ENCODE measurements at regions not wholly inside any gene's neighbourhood (a gene's known extent, or its start where the extent isn't known, plus 50 kb on each side); places are given as distances from the start of the nearest gene placed in this dataset.

DNA sequence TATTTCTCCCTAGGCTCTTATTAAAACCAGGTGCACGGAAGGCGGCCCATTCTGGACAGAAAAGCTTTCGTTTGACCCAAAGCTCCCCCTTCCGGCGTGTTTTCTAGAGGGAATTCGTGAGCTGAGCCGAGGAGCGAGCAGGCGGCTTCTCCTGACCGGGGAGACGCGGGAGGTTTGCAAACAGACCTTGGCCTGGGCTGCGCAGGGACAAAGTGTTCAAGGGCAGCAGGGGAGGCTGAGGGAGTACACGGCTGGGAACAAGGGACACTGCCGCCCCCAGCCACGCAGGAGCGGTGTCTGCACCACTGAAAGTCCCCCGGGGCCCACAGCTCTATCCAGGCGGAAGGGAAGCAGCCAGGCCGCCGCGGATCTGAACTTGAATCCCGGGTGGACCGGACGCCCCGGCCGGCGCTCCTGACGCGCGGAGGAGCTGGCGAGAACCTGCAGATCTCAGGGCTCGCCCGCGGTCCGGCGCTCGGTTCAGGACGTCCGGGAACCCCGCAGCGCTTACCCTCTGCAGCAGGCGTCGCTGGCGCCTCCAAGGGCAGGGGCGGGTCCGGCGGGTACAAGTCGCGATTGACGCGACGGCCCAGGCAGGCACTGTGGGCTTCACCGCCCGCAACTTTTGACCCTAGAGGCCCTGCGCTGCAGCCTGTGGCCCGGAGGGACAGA is 101.9 kb downstream of the WT1 start:
- no peaks in the 10 kb centered on the region for H3K36me3 Mint-ChIP-seq
- peak overlapping the region; percentile 59 for H3K4me3 Mint-ChIP-seq
- peak overlapping the region; percentile 79 for H3K27ac Mint-ChIP-seq
- no peaks in the 10 kb centered on the region for H3K27me3 Mint-ChIP-seq (ENCODE audit: low read depth)
- H3K4me1 Mint-ChIP-seq, result peaks cover 50% of the 10 kb centered on the region
- TF ChIP-seq, protein P1, sequence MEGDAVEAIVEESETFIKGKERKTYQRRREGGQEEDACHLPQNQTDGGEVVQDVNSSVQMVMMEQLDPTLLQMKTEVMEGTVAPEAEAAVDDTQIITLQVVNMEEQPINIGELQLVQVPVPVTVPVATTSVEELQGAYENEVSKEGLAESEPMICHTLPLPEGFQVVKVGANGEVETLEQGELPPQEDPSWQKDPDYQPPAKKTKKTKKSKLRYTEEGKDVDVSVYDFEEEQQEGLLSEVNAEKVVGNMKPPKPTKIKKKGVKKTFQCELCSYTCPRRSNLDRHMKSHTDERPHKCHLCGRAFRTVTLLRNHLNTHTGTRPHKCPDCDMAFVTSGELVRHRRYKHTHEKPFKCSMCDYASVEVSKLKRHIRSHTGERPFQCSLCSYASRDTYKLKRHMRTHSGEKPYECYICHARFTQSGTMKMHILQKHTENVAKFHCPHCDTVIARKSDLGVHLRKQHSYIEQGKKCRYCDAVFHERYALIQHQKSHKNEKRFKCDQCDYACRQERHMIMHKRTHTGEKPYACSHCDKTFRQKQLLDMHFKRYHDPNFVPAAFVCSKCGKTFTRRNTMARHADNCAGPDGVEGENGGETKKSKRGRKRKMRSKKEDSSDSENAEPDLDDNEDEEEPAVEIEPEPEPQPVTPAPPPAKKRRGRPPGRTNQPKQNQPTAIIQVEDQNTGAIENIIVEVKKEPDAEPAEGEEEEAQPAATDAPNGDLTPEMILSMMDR (IDR thresholded peaks at IDR 0.05; ENCODE audit: unreplicated experiment), result no peak
- H3K9me3 Mint-ChIP-seq, result no peaks in the 10 kb centered on the region
- DNase-seq (ENCODE audit: low spot score in 2 of 2, unreplicated experiment in 2 of 2), result peak; percentile 41 to 65

DNA sequence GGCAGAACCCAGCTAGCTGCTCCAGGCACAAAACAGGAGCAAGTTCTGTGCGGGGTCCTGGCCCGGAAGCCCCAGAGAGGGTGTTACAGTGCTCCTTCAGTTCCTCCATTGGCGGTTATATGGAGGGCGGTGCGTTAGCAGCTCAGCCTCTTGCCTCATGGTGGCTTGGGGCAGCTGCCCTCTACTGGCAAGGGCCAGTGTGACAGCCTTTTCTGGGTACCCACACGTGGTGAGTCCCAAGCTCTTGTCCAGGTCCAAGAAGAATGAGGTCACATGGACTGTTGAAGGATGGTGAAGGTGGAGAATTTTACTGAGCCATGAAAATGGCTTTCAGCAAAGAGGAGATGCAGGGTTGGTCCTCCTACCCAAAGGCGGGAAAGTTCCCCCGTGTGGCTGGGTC is 100.5 kb downstream of the WT1 start:
- H3K9me3 Mint-ChIP-seq, result no peaks in the 10 kb centered on the region
- no peaks in the 10 kb centered on the region for H3K36me3 Mint-ChIP-seq
- H3K27ac Mint-ChIP-seq, result peak overlapping the region; percentile 12
- no peak for DNase-seq (ENCODE audit: low spot score in 2 of 2, unreplicated experiment in 2 of 2)
- TF ChIP-seq, protein P1 (IDR thresholded peaks at IDR 0.05; ENCODE audit: unreplicated experiment), result peak; percentile 23
- no peaks in the 10 kb centered on the region for H3K27me3 Mint-ChIP-seq (ENCODE audit: low read depth)
- H3K4me1 Mint-ChIP-seq, result peaks cover 52% of the 10 kb centered on the region
- no peak overlapping the region for H3K4me3 Mint-ChIP-seq

Measured in mesothelial cell of epicardium (in vitro differentiated cells).